Stimulated activated CD8-positive, alpha-beta memory T cell treated with anti-CD3 and anti-CD28 coated beads, Interleukin-15, amount 100 ng/mL, for 1 hour (primary cell): ENCODE measurements at regions not wholly inside any gene's neighbourhood (a gene's known extent, or its start where the extent isn't known, plus 50 kb on each side); places are given as distances from the start of the nearest gene placed in this dataset.
"Not testable (repeated sequence)": the region's sequence is repeated elsewhere in the genome, so short reads cannot be mapped to it uniquely, and the experiment has no call there.

Source experiments
- DNase-seq: peaks from one replicate; pipeline ENCODE4 v3.0.0-alpha.2; 2020; ENCODE audit warnings: low read depth

GRCh38 chr2:111448796-111449195, 328.1 kb downstream of the BCL2L11 start:
- not testable (repeated sequence) for DNase-seq

- not testable (repeated sequence) for DNase-seq
These were observed 329.8 kb downstream of the BCL2L11 start for GRCh38 chr2:111450526-111450925.

- DNase-seq = not testable (repeated sequence)
These were observed 331.0 kb downstream of the BCL2L11 start for GRCh38 chr2:111451692-111452199.

DNA sequence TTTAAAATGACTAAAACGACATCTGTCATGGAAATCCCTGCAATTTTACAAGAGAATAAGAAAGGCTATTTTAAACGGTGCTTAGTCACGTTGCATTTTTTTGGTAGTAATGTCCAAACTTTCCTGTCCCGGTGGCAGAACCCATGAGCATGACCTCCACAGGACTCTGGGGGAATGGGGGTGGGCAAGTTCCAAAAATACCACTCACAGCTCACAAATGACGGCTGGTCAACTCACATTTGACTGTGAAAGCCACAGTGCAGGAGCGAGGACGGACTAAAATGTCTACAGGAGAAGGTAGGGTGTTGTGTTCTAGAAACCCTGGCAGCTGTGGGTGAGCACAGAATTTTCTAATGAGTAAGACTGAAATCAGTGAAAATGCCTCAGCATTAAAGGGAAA, 331.5 kb downstream of the BCL2L11 start:
- DNase-seq = not testable (repeated sequence)

DNA sequence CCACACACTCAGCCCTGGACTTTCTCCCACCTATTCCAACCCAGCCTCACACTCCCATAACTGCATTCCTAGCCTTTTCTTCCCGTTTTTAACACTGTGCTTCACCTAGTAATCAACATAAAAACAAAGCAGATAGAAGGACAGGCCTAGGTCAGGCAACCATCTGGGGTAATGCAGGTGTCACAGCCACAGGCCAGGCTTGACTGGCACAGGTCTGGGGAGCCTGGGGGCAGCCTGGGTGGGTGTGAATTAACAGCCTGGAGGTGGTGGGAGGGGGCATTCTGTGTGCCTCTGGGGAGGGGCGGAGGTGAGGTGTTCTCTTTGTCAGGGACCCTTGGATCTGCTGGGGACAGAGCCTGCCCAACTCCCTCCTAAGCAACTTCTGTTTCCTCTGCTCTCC, 332.6 kb downstream of the BCL2L11 start:
- DNase-seq = not testable (repeated sequence)

DNA sequence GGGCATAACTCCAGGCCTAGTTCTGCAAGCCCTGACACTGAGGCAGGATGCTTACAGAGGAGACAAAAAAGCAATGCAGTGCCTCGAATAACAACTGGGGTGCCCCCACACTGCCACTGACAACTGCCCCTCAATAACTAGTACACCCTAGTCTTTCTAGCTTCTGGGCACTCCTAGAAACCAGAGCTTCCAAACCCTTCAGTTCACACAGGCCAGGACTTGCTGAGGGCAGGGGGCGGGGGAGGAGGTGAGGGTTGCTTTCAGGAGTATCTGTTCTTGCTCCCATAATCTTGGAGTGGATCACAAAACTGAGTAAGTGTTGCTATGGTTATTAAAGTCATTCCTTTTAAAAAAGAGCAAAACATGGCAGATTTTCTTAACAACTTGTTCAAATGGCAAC, 333.1 kb downstream of the BCL2L11 start:
- not testable (repeated sequence) for DNase-seq

DNA sequence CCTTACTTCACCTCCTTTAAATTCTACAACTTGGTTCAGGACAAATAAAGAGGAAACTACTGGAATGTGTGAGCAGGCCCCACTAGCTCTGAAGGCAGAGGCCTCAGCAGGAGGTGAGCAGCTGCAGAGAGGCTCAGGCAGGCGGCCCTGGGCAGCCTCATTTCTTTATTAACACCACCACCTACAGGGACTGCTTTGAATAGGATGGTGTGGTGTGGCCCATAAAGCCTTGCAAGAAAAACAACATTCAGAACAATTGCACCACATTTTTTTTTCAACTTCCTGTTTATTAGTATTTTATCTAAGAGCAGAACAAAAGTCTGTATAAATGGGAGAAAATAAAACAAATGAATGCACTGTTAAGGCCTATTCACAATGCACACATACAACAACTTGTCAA, 333.7 kb downstream of the BCL2L11 start:
- not testable (repeated sequence) for DNase-seq

DNA sequence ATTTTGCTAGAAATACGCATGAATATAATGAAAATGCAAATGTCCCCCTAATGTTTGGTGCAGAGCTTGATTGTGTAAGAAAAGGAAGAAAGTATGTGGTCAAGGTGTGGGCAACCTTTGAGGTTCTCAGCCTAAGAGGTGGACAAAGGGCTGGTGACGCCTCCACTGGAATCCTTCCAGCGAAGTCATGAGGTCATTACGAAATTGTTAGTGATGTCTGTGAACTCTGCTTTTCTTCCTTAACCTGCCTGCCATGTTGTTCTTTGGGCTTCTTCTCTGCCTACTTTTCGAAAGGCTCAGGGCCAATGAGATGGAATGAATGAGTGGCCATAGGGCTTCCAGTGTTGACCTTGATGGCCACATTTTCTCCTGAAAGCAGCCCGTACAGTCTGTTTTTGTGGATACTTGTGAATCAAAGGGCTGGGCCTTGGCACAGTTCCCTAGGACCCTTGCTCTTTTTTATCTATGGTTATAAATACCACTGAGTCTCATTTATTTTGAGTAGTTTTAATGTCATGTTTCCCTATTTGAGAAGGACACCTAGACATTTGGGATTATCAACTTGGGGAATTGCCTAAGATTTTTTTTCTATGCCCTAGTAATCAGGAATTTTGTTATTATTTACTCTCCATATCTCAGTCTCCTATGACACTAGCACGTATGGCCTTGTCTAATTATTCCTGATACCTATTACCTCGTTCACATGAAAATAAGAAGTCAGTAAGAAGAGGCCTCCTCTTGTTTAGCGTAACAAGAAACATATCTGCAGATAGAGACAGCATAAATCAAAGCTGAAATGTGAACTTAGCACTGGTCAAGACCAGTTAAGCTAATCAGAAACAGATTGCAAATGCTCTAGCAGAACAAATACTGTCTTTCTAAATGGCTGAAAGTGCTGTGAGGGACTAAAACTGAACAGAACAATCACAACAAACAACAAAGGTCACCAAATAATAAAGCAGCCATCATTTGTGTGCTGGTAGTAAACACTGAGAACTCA, 334.6 kb downstream of the BCL2L11 start:
- DNase-seq = not testable (repeated sequence)

DNA sequence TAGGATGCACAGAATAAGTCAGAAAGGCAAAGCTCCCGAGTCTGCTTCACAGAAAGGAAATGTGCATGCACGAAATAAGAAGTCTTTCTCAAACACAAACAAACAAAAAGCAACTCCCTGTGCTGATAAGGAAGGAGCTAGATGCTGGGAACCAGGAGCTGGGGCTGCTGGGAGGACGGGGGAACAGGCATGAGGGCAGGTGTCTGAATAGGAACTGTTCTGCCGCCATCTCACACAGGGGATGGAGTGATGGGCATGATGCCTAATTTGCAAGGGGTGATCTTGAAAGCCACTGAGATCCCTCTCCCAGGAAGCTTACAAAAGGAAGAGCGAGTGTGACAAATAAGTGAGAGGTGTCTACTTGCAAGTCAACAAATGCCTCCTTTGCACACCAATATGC, 336.5 kb downstream of the BCL2L11 start:
- not testable (repeated sequence) for DNase-seq

GRCh38 chr2:111460901-111461300, 340.2 kb downstream of the BCL2L11 start:
- DNase-seq = not testable (repeated sequence)

GRCh38 chr2:111461831-111462230, 341.1 kb downstream of the BCL2L11 start:
- not testable (repeated sequence) for DNase-seq

DNA sequence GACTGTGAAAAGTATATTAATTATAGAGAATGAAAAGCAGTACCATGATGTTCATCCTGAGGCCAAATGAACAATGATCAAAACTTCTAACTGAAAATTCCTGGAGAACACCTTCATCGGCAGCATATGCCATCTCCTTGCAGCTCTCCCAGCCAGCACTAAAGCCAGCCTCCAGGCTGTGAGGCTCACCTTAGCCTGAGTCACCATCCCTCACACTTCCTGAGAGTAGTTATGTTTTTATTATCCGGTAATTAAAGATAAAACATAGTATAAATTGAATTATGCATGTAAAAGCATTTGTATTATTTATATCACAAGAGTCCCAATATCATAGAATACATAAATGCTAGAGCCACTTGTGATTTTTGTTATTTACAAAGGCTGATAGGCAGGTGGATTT, 341.9 kb downstream of the BCL2L11 start:
- DNase-seq = not testable (repeated sequence)

- DNase-seq = not testable (repeated sequence)
These were observed 342.6 kb downstream of the BCL2L11 start for GRCh38 chr2:111463238-111463848.

DNA sequence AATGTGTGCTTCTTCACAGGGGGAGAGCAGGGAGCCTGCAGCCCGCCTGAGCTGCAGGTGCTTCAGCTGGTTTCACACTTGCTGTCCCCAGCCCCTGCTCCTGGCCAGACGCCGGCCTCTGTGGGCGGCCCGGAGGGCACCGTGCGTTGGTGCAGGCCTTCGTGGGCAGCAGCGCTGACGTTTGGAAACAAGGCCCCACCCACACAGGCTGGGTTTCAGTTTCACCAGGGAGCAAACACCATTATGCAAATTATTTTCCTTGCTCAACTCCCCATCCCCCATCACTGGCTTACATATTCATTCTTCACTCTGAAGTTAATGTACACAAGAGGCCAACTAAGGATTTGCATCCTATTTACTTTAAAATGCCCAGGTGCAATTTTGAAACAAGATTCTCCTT, 343.2 kb downstream of the BCL2L11 start:
- not testable (repeated sequence) for DNase-seq

DNA sequence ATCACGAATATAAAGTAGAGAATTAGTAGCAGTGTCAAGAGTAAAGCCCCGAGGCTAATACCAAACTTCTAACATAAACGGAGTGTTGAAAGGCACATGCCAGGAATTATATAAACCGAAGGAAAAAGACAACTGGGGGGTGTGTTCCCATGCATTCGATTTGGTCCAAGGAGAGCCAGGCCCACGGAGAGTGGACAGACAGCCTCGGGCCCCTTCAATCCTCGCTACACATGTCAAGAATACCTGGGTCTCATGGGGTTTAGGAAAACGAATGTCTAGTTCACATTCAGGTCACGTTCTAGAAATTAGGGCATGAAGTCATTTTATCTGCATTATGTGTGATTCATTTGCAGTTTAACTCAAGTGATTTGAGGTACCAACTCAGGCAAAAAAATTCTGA, 343.7 kb downstream of the BCL2L11 start:
- DNase-seq = not testable (repeated sequence)

DNA sequence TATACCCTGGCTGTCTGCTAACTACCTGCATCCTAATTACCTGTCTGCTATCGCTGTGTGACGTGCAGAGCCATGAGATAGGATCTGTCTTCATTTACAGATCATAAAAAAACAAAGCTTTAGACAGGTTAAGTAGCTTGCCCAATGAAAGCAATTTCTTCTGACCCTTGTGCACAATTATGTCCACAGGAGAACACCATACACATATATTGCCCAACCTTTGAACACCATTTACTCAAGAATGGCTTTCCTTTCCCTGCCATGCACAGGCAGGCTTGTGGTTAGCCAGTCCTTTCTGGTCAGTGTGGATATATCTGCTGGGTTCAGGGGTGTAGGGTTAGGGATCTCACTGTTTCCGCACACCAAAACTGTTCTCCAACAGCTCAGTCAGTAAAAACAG, 344.8 kb downstream of the BCL2L11 start:
- DNase-seq = not testable (repeated sequence)

DNA sequence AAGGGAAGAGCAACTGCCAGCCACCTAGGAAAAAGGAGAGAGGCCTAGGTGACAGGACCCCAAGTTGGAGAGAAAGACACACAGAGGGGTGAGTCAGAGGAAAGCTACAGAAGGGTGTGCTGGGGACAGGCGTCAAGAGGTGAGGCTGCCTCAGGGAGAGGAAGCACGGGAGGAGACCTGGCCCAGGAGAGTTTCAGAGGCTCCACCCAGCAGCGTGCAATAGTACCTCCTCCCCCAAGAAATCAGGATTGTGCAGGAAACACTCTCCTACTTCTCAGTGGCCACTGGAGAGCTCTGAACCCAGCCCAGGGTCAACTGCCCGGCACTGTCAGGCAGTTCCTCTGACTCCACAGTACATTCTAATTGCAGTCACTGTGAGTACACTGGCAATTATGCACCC, 346.0 kb downstream of the BCL2L11 start:
- DNase-seq = not testable (repeated sequence)

- not testable (repeated sequence) for DNase-seq
These were observed 350.2 kb downstream of the BCL2L11 start for GRCh38 chr2:111470924-111471323.

- not testable (repeated sequence) for DNase-seq
These were observed 351.2 kb downstream of the BCL2L11 start for GRCh38 chr2:111471791-111472530.

GRCh38 chr2:111472844-111473403, 352.2 kb downstream of the BCL2L11 start:
- DNase-seq = not testable (repeated sequence)

DNA sequence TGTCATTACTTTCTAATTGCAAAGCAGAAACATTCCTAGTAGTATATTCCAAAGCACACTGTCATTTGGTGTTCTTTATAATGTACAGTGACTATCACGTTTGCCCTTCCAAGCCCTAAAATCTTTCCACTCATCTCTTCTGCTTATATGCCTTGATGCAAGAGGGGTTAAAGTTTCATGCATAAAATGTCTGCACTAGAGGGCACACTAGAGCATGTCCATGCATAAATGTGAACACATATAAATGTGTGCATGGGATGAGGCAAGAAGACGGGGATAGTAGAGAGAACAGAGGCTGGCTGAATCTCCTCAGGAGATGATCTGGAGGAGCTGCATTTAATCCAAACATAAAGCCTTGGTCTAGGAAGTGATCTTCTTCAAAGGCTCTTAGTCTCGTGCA, 352.8 kb downstream of the BCL2L11 start:
- DNase-seq = not testable (repeated sequence)
